Right atrium auricular region (tissue), 2 donors: ENCODE measurements at regions not wholly inside any gene's neighbourhood (a gene's known extent, or its start where the extent isn't known, plus 50 kb on each side); places are given as distances from the start of the nearest gene placed in this dataset.

ENCODE experiments used
- DNase-seq: peaks from one replicate; pipeline ENCODE4 v3.0.0-alpha.2; 2019; ENCODE audit warnings: low spot score
- H3K27ac ChIP-seq, 2 donors: fragments of 200-600 bp; sonication (generic); 1 replicate in 1 of 2; 2 replicates in 1 of 2; pipeline ENCODE4 v1.5.1; 2016 to 2019
- H3K27me3 ChIP-seq, 2 donors: fragments of 200-600 bp; sonication (generic); one replicate each; pipeline versions ENCODE4 v1.5.1 to v1.6.0; 2017 to 2019
- H3K36me3 ChIP-seq: fragments of 200-600 bp; sonication (generic); one replicate; pipeline ENCODE4 v1.5.1; 2016
- H3K4me1 ChIP-seq, 2 donors: fragments of 200-600 bp; sonication (generic); one replicate each; pipeline versions ENCODE4 v1.5.1 to v1.6.0; 2017 to 2019
- H3K4me3 ChIP-seq, 2 donors: fragments of 200-600 bp; sonication (generic); 1 replicate in 1 of 2; 2 replicates in 1 of 2; pipeline ENCODE4 v1.5.1; 2017 to 2019; ENCODE audit warnings: mild to moderate bottlenecking in 1 of 2, moderate library complexity in 1 of 2
- H3K9me3 ChIP-seq, 2 donors: fragments of 200-600 bp; sonication (generic); one replicate each; pipeline ENCODE4 v1.5.1; 2019
- CTCF ChIP-seq, 2 donors: fragments of 200-600 bp; sonication (generic); IDR thresholded peaks; one replicate each; pipeline ENCODE4 v1.5.1; 2019; ENCODE audit warnings: antibody characterized with exemption in 2 of 2

GRCh38 chr2:133824869-133825268 lies 256.6 kb upstream of the NCKAP5 start:
- no peaks in the 10 kb centered on the region for H3K9me3 ChIP-seq
- no peak for DNase-seq

GRCh38 chr2:133825778-133826177 lies 257.5 kb upstream of the NCKAP5 start:
- Histone ChIP-seq H3K27ac (no peak overlapping the region), H3K4me3 (no peak overlapping the region), H3K36me3 (no peaks in the 10 kb centered on the region), H3K27me3 (no peaks in the 10 kb centered on the region), H3K4me1 (no peaks in the 10 kb centered on the region), H3K9me3 (no peaks in the 10 kb centered on the region)
- DNase-seq = no peak
- TF ChIP-seq CTCF (IDR thresholded peaks at IDR 0.05) = no peak

More at GRCh38 chr2:133824869-133825268, 256.6 kb upstream of the NCKAP5 start:
- H3K27ac ChIP-seq = no peak overlapping the region
- H3K4me1 ChIP-seq = no peaks in the 10 kb centered on the region
- no peak for TF ChIP-seq CTCF (IDR thresholded peaks at IDR 0.05)
- H3K27me3 ChIP-seq = no peaks in the 10 kb centered on the region
- H3K4me3 ChIP-seq = no peak overlapping the region
- no peaks in the 10 kb centered on the region for H3K36me3 ChIP-seq

- DNase-seq = no peak
- Histone ChIP-seq H3K9me3 (no peaks in the 10 kb centered on the region), H3K4me3 (no peak overlapping the region), H3K4me1 (no peaks in the 10 kb centered on the region), H3K36me3 (no peaks in the 10 kb centered on the region), H3K27ac (no peak overlapping the region), H3K27me3 (no peaks in the 10 kb centered on the region)
- no peak for TF ChIP-seq CTCF (IDR thresholded peaks at IDR 0.05)
Measured at GRCh38 chr2:133828913-133829312, 260.6 kb upstream of the NCKAP5 start.

GRCh38 chr2:133829450-133830020 lies 261.3 kb upstream of the NCKAP5 start:
- no peaks in the 10 kb centered on the region for H3K9me3 ChIP-seq
- no peak overlapping the region for H3K4me3 ChIP-seq
- H3K27ac ChIP-seq = no peak overlapping the region
- TF ChIP-seq CTCF (IDR thresholded peaks at IDR 0.05) = no peak
- no peaks in the 10 kb centered on the region for H3K36me3 ChIP-seq
- DNase-seq = no peak
- H3K4me1 ChIP-seq = no peaks in the 10 kb centered on the region
- no peaks in the 10 kb centered on the region for H3K27me3 ChIP-seq

GRCh38 chr2:133833746-133834145 lies 265.5 kb upstream of the NCKAP5 start:
- no peaks in the 10 kb centered on the region for H3K36me3 ChIP-seq
- no peak overlapping the region for H3K27ac ChIP-seq
- no peak for TF ChIP-seq CTCF (IDR thresholded peaks at IDR 0.05)
- H3K27me3 ChIP-seq = no peaks in the 10 kb centered on the region
- no peaks in the 10 kb centered on the region for H3K4me1 ChIP-seq
- H3K4me3 ChIP-seq = no peak overlapping the region
- DNase-seq = no peak
- no peaks in the 10 kb centered on the region for H3K9me3 ChIP-seq
